SK-N-SH (cell line): ENCODE measurements at regions not wholly inside any gene's neighbourhood (a gene's known extent, or its start where the extent isn't known, plus 50 kb on each side); places are given as distances from the start of the nearest gene placed in this dataset.

Source experiments
- CTCF ChIA-PET: fragments of 300-600, 350-600 bp; formaldehyde crosslinking; extraction: SDS; loops from one replicate; lab custom pipeline; 2021; lab: Yijun Ruan, JAX
- POLR2A ChIA-PET: fragments of 350-600 bp; sonication (Branson Sonifier 250); formaldehyde crosslinking; extraction: SDS; loops from one replicate; lab custom pipeline; 2020; ENCODE audit warnings: antibody characterized with exemption, inconsistent platforms; lab: Yijun Ruan, JAX
- DNase-seq: peaks from one replicate; pipeline ENCODE4 v3.0.0; 2012
- H2AFZ ChIP-seq: fragments of 200-600 bp; sonication (generic); 2 replicates; pipeline ENCODE4 v1.8.1; 2016; ENCODE audit warnings: antibody characterized with exemption, mild to moderate bottlenecking, low read depth
- H3F3A ChIP-seq: fragments of 200-600 bp; sonication (generic); replicated peaks from 2 replicates; pipeline ENCODE3; 2016; ENCODE audit warnings: antibody characterized with exemption, mild to moderate bottlenecking; ENCODE audit not compliant: insufficient read depth
- H3K27ac ChIP-seq, 2 experiments: fragments of 200-500 bp in 1 of 2; fragments of 200-600 bp in 1 of 2; sonication (Bioruptor generic) in 1 of 2; sonication (generic), shearing (Covaris generic) in 1 of 2; 2 replicates each; pipeline versions ENCODE4 v1.5.1 to v1.6.1; 2014 to 2016; ENCODE audit warnings: low read depth in 2 of 2, inconsistent platforms in 1 of 2, low read length in 1 of 2, mild to moderate bottlenecking in 1 of 2, mixed read lengths in 1 of 2
- H3K27me3 ChIP-seq: fragments of 200-600 bp; sonication (generic), shearing (Covaris generic); 2 replicates; pipeline ENCODE4 v1.6.1; 2016; ENCODE audit warnings: mixed run types; ENCODE audit not compliant: insufficient read depth
- H3K36me3 ChIP-seq, 2 experiments: fragments of 200-500 bp in 1 of 2; fragments of 200-600 bp in 1 of 2; sonication (Bioruptor generic) in 1 of 2; sonication (generic) in 1 of 2; replicated peaks in 1 of 2; 2 replicates each; pipeline versions ENCODE3 to v1.5.1; 2014 to 2016; ENCODE audit warnings: low read length in 1 of 2, mild to moderate bottlenecking in 1 of 2; ENCODE audit not compliant: insufficient read depth in 2 of 2, control insufficient read depth in 1 of 2
- H3K4me1 ChIP-seq, 2 experiments: fragments of 200-500 bp in 1 of 2; fragments of 200-600 bp in 1 of 2; sonication (Bioruptor generic) in 1 of 2; sonication (generic), shearing (Covaris generic) in 1 of 2; 2 replicates each; pipeline versions ENCODE4 v1.5.1 to v1.6.1; 2014 to 2016; ENCODE audit warnings: low read depth in 1 of 2, low read length in 1 of 2, mixed run types in 1 of 2; ENCODE audit not compliant: insufficient read depth in 2 of 2, control insufficient read depth in 1 of 2
- H3K4me2 ChIP-seq: fragments of 200-600 bp; sonication (generic), shearing (Covaris generic); 2 replicates; pipeline ENCODE4 v1.6.1; 2017; ENCODE audit warnings: mixed run types
- H3K4me3 ChIP-seq, 2 experiments: fragments of 200-500 bp in 1 of 2; fragments of 200-600 bp in 1 of 2; sonication (Bioruptor generic) in 1 of 2; sonication (generic), shearing (Covaris generic) in 1 of 2; 2 replicates each; pipeline versions ENCODE4 v1.5.1 to v1.8.1; 2014 to 2016; ENCODE audit warnings: low read depth in 2 of 2, inconsistent platforms in 1 of 2, low read length in 1 of 2, mild to moderate bottlenecking in 1 of 2, mixed read lengths in 1 of 2, moderate library complexity in 1 of 2
- H3K79me2 ChIP-seq: fragments of 200-600 bp; sonication (generic); 2 replicates; pipeline ENCODE4 v1.8.1; 2017; ENCODE audit warnings: mild to moderate bottlenecking; ENCODE audit not compliant: insufficient read depth
- H3K9ac ChIP-seq: fragments of 200-600 bp; sonication (generic); 2 replicates; pipeline ENCODE4 v1.6.1; 2017; ENCODE audit warnings: mixed run types
- H3K9me2 ChIP-seq: fragments of 200-600 bp; sonication (generic); 2 replicates; pipeline ENCODE4 v1.6.1; 2017; ENCODE audit warnings: mixed run types
- H3K9me3 ChIP-seq: fragments of 200-600 bp; sonication (generic); 2 replicates; pipeline ENCODE4 v1.6.1; 2017; ENCODE audit warnings: mixed run types, mild to moderate bottlenecking, moderate library complexity
- H4K20me1 ChIP-seq: fragments of 200-600 bp; sonication (generic); 2 replicates; pipeline ENCODE4 v1.6.1; 2017; ENCODE audit warnings: mild to moderate bottlenecking, mixed run types; ENCODE audit not compliant: insufficient read depth
- CHD2 ChIP-seq: fragments of 150-350 bp; IDR thresholded peaks from 2 replicates; pipeline ENCODE4 v1.6.1; 2018; ENCODE audit warnings: low read length; ENCODE audit not compliant: partially characterized antibody
- ELF1 ChIP-seq: IDR thresholded peaks from 2 replicates; pipeline ENCODE4 v1.4.0; 2012
- EZH2phosphoT487 ChIP-seq: fragments of 200-600 bp; sonication (generic); IDR thresholded peaks from 2 replicates; pipeline ENCODE4 v1.6.1; 2017; ENCODE audit warnings: low read depth, mixed run types, mild to moderate bottlenecking, antibody characterized with exemption, moderate library complexity, borderline replicate concordance
- FOXM1 ChIP-seq: IDR thresholded peaks from 2 replicates; pipeline ENCODE4 v1.4.0; 2012; ENCODE audit warnings: low read depth, mild to moderate bottlenecking
- JUND ChIP-seq: IDR thresholded peaks from 2 replicates; pipeline ENCODE4 v1.4.0; 2012
- MAX ChIP-seq: IDR thresholded peaks from 2 replicates; pipeline ENCODE4 v1.4.0; 2012; ENCODE audit warnings: low read depth
- PBX3 ChIP-seq: IDR thresholded peaks from 2 replicates; pipeline ENCODE4; 2012
- REST ChIP-seq: IDR thresholded peaks from 2 replicates; pipeline ENCODE4 v1.6.1; 2012; ENCODE audit warnings: mild to moderate bottlenecking, low read depth, low read length, moderate library complexity
- RFX5 ChIP-seq: IDR thresholded peaks from 2 replicates; pipeline ENCODE4 v1.6.1; 2012; ENCODE audit warnings: mild to moderate bottlenecking, improper control_type of control experiment, low read length
- ZBTB33 ChIP-seq: IDR thresholded peaks from 2 replicates; pipeline ENCODE4 v1.4.0; 2012; ENCODE audit warnings: low read depth, borderline replicate concordance
- WGBS: methylation state at CpG from one replicate; pipeline ENCODE4 v1.1.6; 2017; ENCODE audit warnings: low lambda C conversion rate; 5-methylcytosine and 5-hydroxymethylcytosine counted together

- TF ChIP-seq MAX (no peak), ELF1 (no peak)
Observed at GRCh38 chrX:8345473-8345872, 119.2 kb upstream of the VCX3B start (continued).

- Histone ChIP-seq H3K4me1 (no peaks in the 10 kb centered on the region), H4K20me1 (no peaks in the 10 kb centered on the region), H2AFZ (no peak overlapping the region), H3K27me3 (no peaks in the 10 kb centered on the region), H3K9me3 (no peaks in the 10 kb centered on the region), H3K9me2 (no peaks in the 10 kb centered on the region), H3K4me3 (no peak overlapping the region), H3F3A (no peaks in the 10 kb centered on the region), H3K4me2 (no peak overlapping the region), H3K9ac (no peak overlapping the region), H3K27ac (no peak overlapping the region)
- POLR2A ChIA-PET, result no interaction called here
- 50% methylated on average over 1 of the region's 1 CpG for WGBS
- DNase-seq, result no peak
- TF ChIP-seq ELF1 (no peak), JUND (no peak), FOXM1 (no peak), RFX5 (no peak), EZH2phosphoT487 (no peak), ZBTB33 (no peak)
- TF ChIP-seq, all 33 proteins: peak for 0
- Histone ChIP-seq H3K79me2 (no peaks in the 10 kb centered on the region), H3K36me3 (no peaks in the 10 kb centered on the region)
- CTCF ChIA-PET, result no interaction called here
Observed at GRCh38 chrX:8346060-8346459, 118.6 kb upstream of the VCX3B start.

- no peaks in the 10 kb centered on the region for H3K9me3 ChIP-seq
- no peaks in the 10 kb centered on the region for H3K4me1 ChIP-seq
- H3K9ac ChIP-seq, result no peak overlapping the region
- H3K4me3 ChIP-seq, result no peak overlapping the region
- H3K4me2 ChIP-seq, result no peak overlapping the region
- TF ChIP-seq CHD2 (no peak), PBX3 (no peak), EZH2phosphoT487 (no peak), REST (no peak)
- TF ChIP-seq, all 33 proteins: peak for 0
- ChIA-PET CTCF (interaction anchor here (1.0 kb wide), 1 partner anchor 10 kb away, joined by 3 read pairs; no protein-coding TSS in a partner anchor), POLR2A (no interaction called here)
- no peak for DNase-seq
- H3K9me2 ChIP-seq, result no peaks in the 10 kb centered on the region
- H3K79me2 ChIP-seq, result no peaks in the 10 kb centered on the region
- H2AFZ ChIP-seq, result no peak overlapping the region
- H3K27ac ChIP-seq, result no peak overlapping the region
- H3F3A ChIP-seq, result no peaks in the 10 kb centered on the region
- H3K27me3 ChIP-seq, result no peaks in the 10 kb centered on the region
- no peaks in the 10 kb centered on the region for H4K20me1 ChIP-seq
- 28% methylated on average over 3 of the region's 3 CpGs for WGBS
- H3K36me3 ChIP-seq, result no peaks in the 10 kb centered on the region
Observed at GRCh38 chrX:8346892-8347291, 117.7 kb upstream of the VCX3B start.
